OCI-LY1 (cell line): ENCODE measurements at regions not wholly inside any gene's neighbourhood (a gene's known extent, or its start where the extent isn't known, plus 50 kb on each side); places are given as distances from the start of the nearest gene placed in this dataset.

Experiments used
- EZH2 ChIP-seq: fragments of 200-600 bp; sonication (generic), shearing (Covaris generic); IDR thresholded peaks from 2 replicates; pipeline ENCODE4 v1.8.0; 2017; ENCODE audit warnings: borderline replicate concordance, mixed run types, mild to moderate bottlenecking, antibody characterized with exemption, low read length, moderate library complexity, mixed read lengths
- TF ChIP-seq, protein P1 (sequence below): fragments of 200-600 bp; sonication (generic), shearing (Covaris generic); IDR thresholded peaks from 2 replicates; pipeline ENCODE4 v1.5.1; 2017; ENCODE audit warnings: mild to moderate bottlenecking, antibody characterized with exemption, low read length, moderate library complexity, mixed read lengths

DNA sequence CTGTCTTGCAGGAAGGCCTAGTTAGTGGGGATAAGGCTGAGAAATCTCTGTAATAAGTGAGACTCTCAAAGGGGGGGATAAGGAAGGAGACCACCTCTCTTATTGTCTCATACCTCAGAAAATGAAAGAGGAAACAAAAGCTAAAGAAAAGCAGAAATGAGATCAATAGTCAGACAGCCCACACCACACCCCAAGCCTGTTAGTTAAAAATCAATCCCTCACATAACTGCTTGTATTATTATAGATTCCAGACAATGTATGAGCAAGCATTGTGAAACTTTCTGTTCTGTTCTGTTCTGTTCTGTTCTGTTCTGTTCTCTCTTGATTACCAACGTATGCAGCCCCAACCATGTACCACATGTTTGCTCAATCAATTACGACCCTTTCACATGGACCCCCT is 792.5 kb upstream of the TSPY4 start:
- TF ChIP-seq, protein P1, sequence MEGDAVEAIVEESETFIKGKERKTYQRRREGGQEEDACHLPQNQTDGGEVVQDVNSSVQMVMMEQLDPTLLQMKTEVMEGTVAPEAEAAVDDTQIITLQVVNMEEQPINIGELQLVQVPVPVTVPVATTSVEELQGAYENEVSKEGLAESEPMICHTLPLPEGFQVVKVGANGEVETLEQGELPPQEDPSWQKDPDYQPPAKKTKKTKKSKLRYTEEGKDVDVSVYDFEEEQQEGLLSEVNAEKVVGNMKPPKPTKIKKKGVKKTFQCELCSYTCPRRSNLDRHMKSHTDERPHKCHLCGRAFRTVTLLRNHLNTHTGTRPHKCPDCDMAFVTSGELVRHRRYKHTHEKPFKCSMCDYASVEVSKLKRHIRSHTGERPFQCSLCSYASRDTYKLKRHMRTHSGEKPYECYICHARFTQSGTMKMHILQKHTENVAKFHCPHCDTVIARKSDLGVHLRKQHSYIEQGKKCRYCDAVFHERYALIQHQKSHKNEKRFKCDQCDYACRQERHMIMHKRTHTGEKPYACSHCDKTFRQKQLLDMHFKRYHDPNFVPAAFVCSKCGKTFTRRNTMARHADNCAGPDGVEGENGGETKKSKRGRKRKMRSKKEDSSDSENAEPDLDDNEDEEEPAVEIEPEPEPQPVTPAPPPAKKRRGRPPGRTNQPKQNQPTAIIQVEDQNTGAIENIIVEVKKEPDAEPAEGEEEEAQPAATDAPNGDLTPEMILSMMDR: no peak
- TF ChIP-seq EZH2: no peak
